ENCODE measurements at regions not wholly inside any gene's neighbourhood (a gene's known extent, or its start where the extent isn't known, plus 50 kb on each side); places are given as distances from the start of the nearest gene placed in this dataset.

GRCh38 chr10:105988848-105989247, 1175.7 kb downstream of the SORCS1 start:
- no peaks in the 10 kb centered on the region for H3K36me3 ChIP-seq
- H3K4me3 ChIP-seq = no peak overlapping the region
- no peaks in the 10 kb centered on the region for H3K27me3 ChIP-seq
- H3K4me1 ChIP-seq = no peaks in the 10 kb centered on the region
- no peak overlapping the region for H3K27ac ChIP-seq
- TF ChIP-seq, protein P1, sequence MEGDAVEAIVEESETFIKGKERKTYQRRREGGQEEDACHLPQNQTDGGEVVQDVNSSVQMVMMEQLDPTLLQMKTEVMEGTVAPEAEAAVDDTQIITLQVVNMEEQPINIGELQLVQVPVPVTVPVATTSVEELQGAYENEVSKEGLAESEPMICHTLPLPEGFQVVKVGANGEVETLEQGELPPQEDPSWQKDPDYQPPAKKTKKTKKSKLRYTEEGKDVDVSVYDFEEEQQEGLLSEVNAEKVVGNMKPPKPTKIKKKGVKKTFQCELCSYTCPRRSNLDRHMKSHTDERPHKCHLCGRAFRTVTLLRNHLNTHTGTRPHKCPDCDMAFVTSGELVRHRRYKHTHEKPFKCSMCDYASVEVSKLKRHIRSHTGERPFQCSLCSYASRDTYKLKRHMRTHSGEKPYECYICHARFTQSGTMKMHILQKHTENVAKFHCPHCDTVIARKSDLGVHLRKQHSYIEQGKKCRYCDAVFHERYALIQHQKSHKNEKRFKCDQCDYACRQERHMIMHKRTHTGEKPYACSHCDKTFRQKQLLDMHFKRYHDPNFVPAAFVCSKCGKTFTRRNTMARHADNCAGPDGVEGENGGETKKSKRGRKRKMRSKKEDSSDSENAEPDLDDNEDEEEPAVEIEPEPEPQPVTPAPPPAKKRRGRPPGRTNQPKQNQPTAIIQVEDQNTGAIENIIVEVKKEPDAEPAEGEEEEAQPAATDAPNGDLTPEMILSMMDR (IDR thresholded peaks at IDR 0.05) = no peak
- no peak for DNase-seq (ENCODE audit: low spot score)
- H3K9me3 ChIP-seq = no peaks in the 10 kb centered on the region

- no peak for DNase-seq (ENCODE audit: low spot score)
These were observed 1177.4 kb downstream of the SORCS1 start for GRCh38 chr10:105986912-105987635.

DNA sequence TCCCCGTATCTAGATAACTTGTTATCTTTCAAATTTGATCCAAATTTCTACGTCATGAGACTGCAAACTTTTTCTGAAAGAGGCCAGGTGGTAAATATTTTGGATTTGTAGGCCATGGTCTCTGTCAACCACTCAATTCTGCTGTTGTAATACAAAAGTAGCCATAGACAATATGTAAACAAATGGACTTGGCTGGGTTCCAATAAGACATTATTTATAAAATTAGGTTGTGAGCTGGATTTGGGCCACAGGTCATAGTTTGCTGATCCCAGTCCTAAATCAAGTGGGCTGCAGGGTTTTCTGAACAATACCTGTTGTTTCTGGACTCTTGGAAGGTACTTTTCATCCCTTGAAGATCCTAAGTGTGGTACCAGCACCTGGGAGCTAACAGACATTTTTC, 1178.0 kb downstream of the SORCS1 start:
- DNase-seq (ENCODE audit: low spot score) = no peak
- Histone ChIP-seq H3K36me3 (no peaks in the 10 kb centered on the region), H3K27ac (no peak overlapping the region), H3K27me3 (no peaks in the 10 kb centered on the region), H3K4me1 (no peaks in the 10 kb centered on the region), H3K9me3 (no peaks in the 10 kb centered on the region), H3K4me3 (no peak overlapping the region)
- TF ChIP-seq, protein P1 (IDR thresholded peaks at IDR 0.05) = no peak

More at GRCh38 chr10:105986912-105987635, 1177.4 kb downstream of the SORCS1 start:
- Histone ChIP-seq H3K27ac (no peak overlapping the region), H3K4me1 (no peaks in the 10 kb centered on the region), H3K27me3 (no peaks in the 10 kb centered on the region), H3K9me3 (no peaks in the 10 kb centered on the region), H3K4me3 (no peak overlapping the region), H3K36me3 (no peaks in the 10 kb centered on the region)
- TF ChIP-seq, protein P1 (IDR thresholded peaks at IDR 0.05) = no peak

- no peaks in the 10 kb centered on the region for H3K36me3 ChIP-seq
- DNase-seq (ENCODE audit: low spot score) = no peak
- no peaks in the 10 kb centered on the region for H3K4me1 ChIP-seq
- no peaks in the 10 kb centered on the region for H3K9me3 ChIP-seq
- TF ChIP-seq, protein P1 (IDR thresholded peaks at IDR 0.05) = no peak
- no peaks in the 10 kb centered on the region for H3K27me3 ChIP-seq
- H3K27ac ChIP-seq = no peak overlapping the region
- no peak overlapping the region for H3K4me3 ChIP-seq
These were observed 1181.8 kb downstream of the SORCS1 start for GRCh38 chr10:105982735-105983134.

DNA sequence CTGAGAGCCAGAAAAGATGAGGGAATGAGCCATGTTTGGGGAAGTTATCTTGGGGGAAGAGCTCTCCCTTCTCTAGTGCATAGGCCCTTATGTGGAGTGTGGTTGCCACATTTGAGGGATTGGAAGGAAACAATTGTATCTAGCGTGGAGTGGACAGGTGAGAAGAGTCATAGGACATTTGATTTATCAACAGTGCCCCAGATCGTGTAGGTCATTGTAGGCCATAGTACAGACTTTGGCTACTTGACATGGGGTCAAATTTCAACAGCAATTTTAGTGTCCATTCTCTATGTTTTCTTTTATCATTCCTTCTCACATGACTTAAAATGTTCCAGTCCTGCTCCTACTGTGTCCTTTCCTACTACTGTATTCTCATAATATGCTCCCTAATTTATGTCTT, 1182.8 kb downstream of the SORCS1 start:
- DNase-seq (ENCODE audit: low spot score) = no peak
- H3K27me3 ChIP-seq = no peaks in the 10 kb centered on the region
- H3K4me1 ChIP-seq = no peaks in the 10 kb centered on the region
- no peaks in the 10 kb centered on the region for H3K9me3 ChIP-seq
- TF ChIP-seq, protein P1 (IDR thresholded peaks at IDR 0.05) = no peak
- H3K36me3 ChIP-seq = no peaks in the 10 kb centered on the region
- no peak overlapping the region for H3K27ac ChIP-seq
- H3K4me3 ChIP-seq = no peak overlapping the region

Data from right atrium auricular region (tissue), 2 donors.